ENCODE measurements at regions not wholly inside any gene's neighbourhood (a gene's known extent, or its start where the extent isn't known, plus 50 kb on each side); places are given as distances from the start of the nearest gene placed in this dataset.

DNA sequence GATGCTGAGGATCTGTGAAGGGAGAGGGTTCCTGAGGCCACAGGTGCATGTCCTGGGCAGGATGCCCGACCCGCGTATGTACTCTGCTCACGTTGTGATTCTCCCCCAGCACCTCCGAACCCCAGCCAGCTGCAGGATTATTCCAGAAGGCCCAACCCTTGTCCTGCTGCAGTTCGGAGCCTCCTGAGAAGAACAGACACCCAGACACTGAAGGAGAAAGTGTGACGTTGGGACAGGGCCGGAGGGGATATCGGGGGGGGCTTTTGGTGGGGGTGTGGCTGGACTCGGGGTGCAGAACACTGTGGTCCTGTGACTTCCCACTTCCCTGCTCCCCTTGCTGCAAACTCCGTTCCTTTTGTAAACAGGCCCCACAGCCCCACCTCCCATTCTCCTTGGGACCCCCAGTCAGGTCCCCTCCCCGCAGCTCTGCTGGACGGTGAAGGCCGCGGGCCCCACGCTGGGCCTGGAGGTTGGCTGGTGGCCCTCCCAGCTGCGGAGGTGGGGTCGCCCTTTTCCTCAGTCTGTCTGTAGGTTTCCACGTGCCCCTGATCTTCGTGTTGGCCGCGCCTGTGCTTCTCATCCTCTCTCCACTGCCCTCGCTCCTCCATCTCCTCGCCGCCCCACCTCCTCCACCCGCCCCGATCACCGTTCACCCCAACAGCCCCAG lies 83.0 kb upstream of the ADRA2C start:
- no peak for TF ChIP-seq PATZ1 (CRISPR knock-in tag; IDR thresholded peaks at IDR 0.05; ENCODE audit: borderline replicate concordance)
- TF ChIP-seq, protein P1, sequence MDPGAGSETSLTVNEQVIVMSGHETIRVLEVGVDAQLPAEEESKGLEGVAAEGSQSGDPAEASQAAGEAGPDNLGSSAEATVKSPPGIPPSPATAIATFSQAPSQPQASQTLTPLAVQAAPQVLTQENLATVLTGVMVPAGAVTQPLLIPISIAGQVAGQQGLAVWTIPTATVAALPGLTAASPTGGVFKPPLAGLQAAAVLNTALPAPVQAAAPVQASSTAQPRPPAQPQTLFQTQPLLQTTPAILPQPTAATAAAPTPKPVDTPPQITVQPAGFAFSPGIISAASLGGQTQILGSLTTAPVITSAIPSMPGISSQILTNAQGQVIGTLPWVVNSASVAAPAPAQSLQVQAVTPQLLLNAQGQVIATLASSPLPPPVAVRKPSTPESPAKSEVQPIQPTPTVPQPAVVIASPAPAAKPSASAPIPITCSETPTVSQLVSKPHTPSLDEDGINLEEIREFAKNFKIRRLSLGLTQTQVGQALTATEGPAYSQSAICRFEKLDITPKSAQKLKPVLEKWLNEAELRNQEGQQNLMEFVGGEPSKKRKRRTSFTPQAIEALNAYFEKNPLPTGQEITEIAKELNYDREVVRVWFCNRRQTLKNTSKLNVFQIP (CRISPR knock-in tag; IDR thresholded peaks at IDR 0.05; ENCODE audit: borderline replicate concordance, low read depth): no peak
- TF ChIP-seq ZNF8 (CRISPR knock-in tag; IDR thresholded peaks at IDR 0.05): no peak
